Endometrium (tissue), 2 donors: ENCODE measurements at regions not wholly inside any gene's neighbourhood (a gene's known extent, or its start where the extent isn't known, plus 50 kb on each side); places are given as distances from the start of the nearest gene placed in this dataset.

Source experiments
- FAIRE-seq: peaks from 2 replicates; lab custom pipeline; 2012; peaks lifted over from hg19 to GRCh38; lab: Jason Lieb, UNC
- donor health status: control.
- donor health status: control.

GRCh38 chr14:29111554-29111953 lies 345.0 kb downstream of the FOXG1 start:
- no peak for FAIRE-seq

GRCh38 chr14:29123017-29123416 lies 356.4 kb downstream of the FOXG1 start:
- no peak for FAIRE-seq

GRCh38 chr14:29126361-29126760 lies 359.8 kb downstream of the FOXG1 start:
- FAIRE-seq, result no peak

- no peak for FAIRE-seq
Observed at GRCh38 chr14:29126865-29127264, 360.3 kb downstream of the FOXG1 start.

GRCh38 chr14:29140016-29140415 lies 373.4 kb downstream of the FOXG1 start:
- FAIRE-seq, result no peak

GRCh38 chr14:29144621-29145020 lies 378.0 kb downstream of the FOXG1 start:
- peak; percentile 99 for FAIRE-seq

- FAIRE-seq, result no peak
Observed at GRCh38 chr14:29148221-29148620, 381.6 kb downstream of the FOXG1 start.

- FAIRE-seq, result no peak
Observed at GRCh38 chr14:29149798-29150197, 383.2 kb downstream of the FOXG1 start.

GRCh38 chr14:29150659-29151058 lies 384.1 kb downstream of the FOXG1 start:
- FAIRE-seq, result no peak

GRCh38 chr14:29156096-29156495 lies 389.5 kb downstream of the FOXG1 start:
- FAIRE-seq, result no peak

GRCh38 chr14:29161593-29161992 lies 395.0 kb downstream of the FOXG1 start:
- no peak for FAIRE-seq

GRCh38 chr14:29163109-29163508 lies 396.5 kb downstream of the FOXG1 start:
- FAIRE-seq, result no peak

- FAIRE-seq, result no peak
Observed at GRCh38 chr14:29165431-29165830, 398.8 kb downstream of the FOXG1 start.

GRCh38 chr14:29166507-29166906 lies 399.9 kb downstream of the FOXG1 start:
- no peak for FAIRE-seq

GRCh38 chr14:29168149-29168548 lies 401.6 kb downstream of the FOXG1 start:
- FAIRE-seq, result no peak

- FAIRE-seq, result no peak
Observed at GRCh38 chr14:29169408-29169807, 402.8 kb downstream of the FOXG1 start.

GRCh38 chr14:29175706-29176105 lies 409.1 kb downstream of the FOXG1 start:
- FAIRE-seq, result no peak

- FAIRE-seq, result no peak
Observed at GRCh38 chr14:29176876-29177275, 410.3 kb downstream of the FOXG1 start.

- FAIRE-seq, result no peak
Observed at GRCh38 chr14:29178971-29179370, 412.4 kb downstream of the FOXG1 start.

GRCh38 chr14:29191092-29191491 lies 424.5 kb downstream of the FOXG1 start:
- no peak for FAIRE-seq

GRCh38 chr14:29197557-29197956 lies 431.0 kb downstream of the FOXG1 start:
- FAIRE-seq, result no peak

GRCh38 chr14:29205658-29206057 lies 439.1 kb downstream of the FOXG1 start:
- FAIRE-seq, result peak; percentile 74

GRCh38 chr14:29215853-29216252 lies 449.3 kb downstream of the FOXG1 start:
- no peak for FAIRE-seq

- no peak for FAIRE-seq
Observed at GRCh38 chr14:29216268-29217232, 450.0 kb downstream of the FOXG1 start.
